Activated CD8-positive, alpha-beta T cell treated with anti-CD3 and anti-CD28 coated beads for 36 hours (primary cell): ENCODE measurements at regions not wholly inside any gene's neighbourhood (a gene's known extent, or its start where the extent isn't known, plus 50 kb on each side); places are given as distances from the start of the nearest gene placed in this dataset.

Experiments used
- ATAC-seq: fragments of 200-7000 bp; cut with Tn5 transposase; one replicate; pipeline ENCODE4 v1.10.0; 2021; ENCODE audit warnings: mild to moderate bottlenecking, moderate library complexity
- CTCF ChIA-PET: fragments of 350-600 bp; sonication (Branson Sonifier 250); formaldehyde crosslinking; loops from one replicate; lab custom pipeline; 2021; ENCODE audit warnings: antibody characterized with exemption; lab: Charles Lee
- POLR2A ChIA-PET: fragments of 350-600 bp; sonication (Branson Sonifier 250); formaldehyde crosslinking; loops from one replicate; lab custom pipeline; 2021; ENCODE audit warnings: antibody characterized with exemption; lab: Charles Lee
- DNase-seq: peaks from one replicate; pipeline ENCODE4 v3.0.0-alpha.2; 2020
- H3K27ac Mint-ChIP-seq: one replicate; pipeline ENCODE4 v1.8.0; 2021; ENCODE audit warnings: mild to moderate bottlenecking, mixed read lengths
- H3K27me3 Mint-ChIP-seq: one replicate; pipeline ENCODE4 v1.8.0; 2021; ENCODE audit warnings: mixed read lengths
- H3K36me3 Mint-ChIP-seq: one replicate; pipeline ENCODE4 v1.8.0; 2021; ENCODE audit warnings: low read depth, mixed read lengths
- H3K4me1 Mint-ChIP-seq: one replicate; pipeline ENCODE4 v1.8.0; 2021; ENCODE audit warnings: low read depth, mixed read lengths
- H3K4me3 Mint-ChIP-seq: one replicate; pipeline ENCODE4 v1.8.0; 2021; ENCODE audit warnings: mild to moderate bottlenecking, moderate library complexity, mixed read lengths
- H3K9me3 Mint-ChIP-seq: one replicate; pipeline ENCODE4 v1.8.0; 2021; ENCODE audit warnings: mixed read lengths
- intact Hi-C: fragments of 100-400 bp; cut with micrococcal nuclease; formaldehyde crosslinking; loops from one replicate; pipeline ENCODE4 v1.10.0; 2022
- TF ChIP-seq, protein P1 (sequence below): fragments of 200-600 bp; IDR thresholded peaks from one replicate; pipeline ENCODE4 v1.8.0; 2022; ENCODE audit warnings: antibody characterized with exemption, mild to moderate bottlenecking

GRCh38 chr18:57087644-57088376, 59.1 kb upstream of the BOD1L2 start:
- H3K4me1 Mint-ChIP-seq, result peaks cover 18% of the 10 kb centered on the region

GRCh38 chr18:57088883-57089282, 58.0 kb upstream of the BOD1L2 start:
- DNase-seq (no peak), ATAC-seq (no peak)
- Mint-ChIP-seq H3K4me3 (no peak overlapping the region), H3K4me1 (peaks cover 16% of the 10 kb centered on the region), H3K9me3 (no peaks in the 10 kb centered on the region), H3K27me3 (peaks cover 22% of the 10 kb centered on the region), H3K36me3 (no peaks in the 10 kb centered on the region), H3K27ac (no peak overlapping the region)
- TF ChIP-seq, protein P1, sequence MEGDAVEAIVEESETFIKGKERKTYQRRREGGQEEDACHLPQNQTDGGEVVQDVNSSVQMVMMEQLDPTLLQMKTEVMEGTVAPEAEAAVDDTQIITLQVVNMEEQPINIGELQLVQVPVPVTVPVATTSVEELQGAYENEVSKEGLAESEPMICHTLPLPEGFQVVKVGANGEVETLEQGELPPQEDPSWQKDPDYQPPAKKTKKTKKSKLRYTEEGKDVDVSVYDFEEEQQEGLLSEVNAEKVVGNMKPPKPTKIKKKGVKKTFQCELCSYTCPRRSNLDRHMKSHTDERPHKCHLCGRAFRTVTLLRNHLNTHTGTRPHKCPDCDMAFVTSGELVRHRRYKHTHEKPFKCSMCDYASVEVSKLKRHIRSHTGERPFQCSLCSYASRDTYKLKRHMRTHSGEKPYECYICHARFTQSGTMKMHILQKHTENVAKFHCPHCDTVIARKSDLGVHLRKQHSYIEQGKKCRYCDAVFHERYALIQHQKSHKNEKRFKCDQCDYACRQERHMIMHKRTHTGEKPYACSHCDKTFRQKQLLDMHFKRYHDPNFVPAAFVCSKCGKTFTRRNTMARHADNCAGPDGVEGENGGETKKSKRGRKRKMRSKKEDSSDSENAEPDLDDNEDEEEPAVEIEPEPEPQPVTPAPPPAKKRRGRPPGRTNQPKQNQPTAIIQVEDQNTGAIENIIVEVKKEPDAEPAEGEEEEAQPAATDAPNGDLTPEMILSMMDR, result no peak
- ChIA-PET POLR2A (interaction anchor here (0.6 kb wide), 1 partner anchor 193 kb away, joined by 6 read pairs; no protein-coding TSS in a partner anchor), CTCF (no interaction called here)
- intact Hi-C loops, result no loop called here

More at GRCh38 chr18:57087644-57088376, 59.1 kb upstream of the BOD1L2 start:
- intact Hi-C loops, result no loop called here
- TF ChIP-seq, protein P1, result no peak
- no peak overlapping the region for H3K4me3 Mint-ChIP-seq
- H3K27me3 Mint-ChIP-seq, result peaks cover 21% of the 10 kb centered on the region
- POLR2A ChIA-PET, result no interaction called here
- DNase-seq, result no peak
- CTCF ChIA-PET, result no interaction called here
- no peaks in the 10 kb centered on the region for H3K36me3 Mint-ChIP-seq
- H3K9me3 Mint-ChIP-seq, result peaks cover 2% of the 10 kb centered on the region
- H3K27ac Mint-ChIP-seq, result no peak overlapping the region
- no peak for ATAC-seq

DNA sequence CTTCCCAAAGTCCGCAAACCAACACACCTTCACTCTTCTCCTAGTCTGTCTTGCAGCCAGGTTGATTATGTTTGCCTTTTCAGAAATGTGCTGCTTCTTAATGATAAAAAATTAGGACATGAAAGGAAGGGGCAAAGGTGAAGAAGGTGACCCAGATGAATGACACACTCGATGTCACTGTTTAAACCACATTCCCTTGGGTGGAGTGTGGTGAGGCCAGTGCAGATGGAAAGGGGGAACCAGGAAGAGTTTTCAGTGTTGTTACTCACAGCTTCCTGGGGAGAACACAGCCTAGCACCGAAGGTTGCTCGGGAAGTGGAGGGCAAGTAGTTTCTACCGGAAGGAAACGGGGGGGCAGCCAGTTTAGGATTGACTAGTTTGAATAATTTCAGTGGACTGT, 57.2 kb upstream of the BOD1L2 start:
- no peak for ATAC-seq
- Mint-ChIP-seq H3K27me3 (peaks cover 25% of the 10 kb centered on the region), H3K9me3 (no peaks in the 10 kb centered on the region), H3K4me3 (no peak overlapping the region), H3K27ac (no peak overlapping the region), H3K4me1 (peaks cover 8% of the 10 kb centered on the region), H3K36me3 (no peaks in the 10 kb centered on the region)
- TF ChIP-seq, protein P1, result no peak
- POLR2A ChIA-PET, result no interaction called here
- CTCF ChIA-PET, result no interaction called here
- intact Hi-C loops, result no loop called here
- DNase-seq, result no peak

DNA sequence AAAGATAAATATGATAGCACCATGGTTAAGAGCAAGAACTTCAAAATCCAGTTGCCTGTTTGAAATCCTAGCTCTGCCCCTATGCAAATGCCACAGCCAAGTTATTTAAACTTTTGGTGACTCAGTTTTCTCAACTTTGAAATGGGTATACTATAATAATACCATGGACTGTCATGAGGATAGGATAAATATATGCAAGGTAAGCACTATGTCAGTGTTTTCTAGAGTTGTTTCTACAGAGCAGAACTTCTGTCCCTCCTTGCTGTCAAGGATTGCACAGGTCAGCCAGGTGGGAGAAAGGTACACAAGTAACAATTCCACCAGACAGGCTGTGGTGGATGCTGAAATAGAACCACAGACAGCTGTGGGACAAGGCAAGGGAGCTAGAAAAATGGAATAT, 55.7 kb upstream of the BOD1L2 start:
- H3K27ac Mint-ChIP-seq, result no peak overlapping the region
- H3K4me3 Mint-ChIP-seq, result no peak overlapping the region
- TF ChIP-seq, protein P1, result no peak
- CTCF ChIA-PET, result no interaction called here
- H3K36me3 Mint-ChIP-seq, result no peaks in the 10 kb centered on the region
- intact Hi-C loops, result no loop called here
- POLR2A ChIA-PET, result interaction anchor here (0.6 to 0.8 kb wide), 3 partner anchors 21 to 422 kb away, joined by 3 read pairs; no protein-coding TSS in a partner anchor
- no peaks in the 10 kb centered on the region for H3K4me1 Mint-ChIP-seq
- DNase-seq, result no peak
- H3K27me3 Mint-ChIP-seq, result peaks cover 23% of the 10 kb centered on the region
- no peaks in the 10 kb centered on the region for H3K9me3 Mint-ChIP-seq
- ATAC-seq, result no peak

DNA sequence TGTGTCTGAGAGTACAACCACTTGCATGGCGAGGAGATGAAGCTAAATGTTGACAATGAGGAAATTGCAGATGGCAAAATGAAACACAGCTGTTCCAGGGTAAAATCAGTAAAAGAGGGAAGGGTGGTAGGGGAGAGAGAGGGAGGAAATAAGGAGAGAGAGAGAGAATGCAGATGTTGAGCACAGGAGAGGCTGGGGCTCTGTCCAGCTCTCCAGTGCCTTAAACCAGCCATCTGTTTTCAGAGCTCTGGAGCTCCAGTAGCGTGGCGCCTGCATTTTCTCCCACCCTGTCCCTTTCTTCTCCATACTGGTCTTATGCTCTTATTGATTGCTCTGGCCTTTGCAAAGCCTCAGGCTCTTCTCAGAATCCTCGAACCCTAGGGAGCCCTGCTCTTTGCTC, 52.7 kb upstream of the BOD1L2 start:
- peaks cover 13% of the 10 kb centered on the region for H3K27me3 Mint-ChIP-seq
- ChIA-PET POLR2A (no interaction called here), CTCF (no interaction called here)
- intact Hi-C loops, result no loop called here
- no peak overlapping the region for H3K27ac Mint-ChIP-seq
- H3K36me3 Mint-ChIP-seq, result no peaks in the 10 kb centered on the region
- H3K4me1 Mint-ChIP-seq, result no peaks in the 10 kb centered on the region
- DNase-seq, result no peak
- no peak overlapping the region for H3K4me3 Mint-ChIP-seq
- TF ChIP-seq, protein P1, result no peak
- H3K9me3 Mint-ChIP-seq, result no peaks in the 10 kb centered on the region
- ATAC-seq, result no peak
